ENCODE measurements at regions not wholly inside any gene's neighbourhood (a gene's known extent, or its start where the extent isn't known, plus 50 kb on each side); places are given as distances from the start of the nearest gene placed in this dataset.
A peak's percentile ranks its signal among the peaks of the same experiment; 100 is the strongest.

- BruUV-seq (replicated peaks) = no TSS peak
- H3K27ac Mint-ChIP-seq (ENCODE audit: unreplicated experiment) = no peak overlapping the region
- intact Hi-C loops (cut with micrococcal nuclease; ENCODE audit: unreplicated experiment) = no loop called here
- H3K36me3 Mint-ChIP-seq (ENCODE audit: insufficient read depth, unreplicated experiment) = no peaks in the 10 kb centered on the region
- CTCF ChIA-PET = no interaction called here
- H3K4me3 Mint-ChIP-seq (ENCODE audit: low read depth, unreplicated experiment) = peak overlapping the region; percentile 49
- H3K27me3 Mint-ChIP-seq (ENCODE audit: unreplicated experiment) = no peaks in the 10 kb centered on the region
- TF ChIP-seq CTCF (IDR thresholded peaks at IDR 0.05; ENCODE audit: unreplicated experiment) = no peak
- no peaks in the 10 kb centered on the region for H3K9me3 Mint-ChIP-seq (ENCODE audit: low read depth, unreplicated experiment)
- peak; percentile 2 for DNase-seq
- no peaks in the 10 kb centered on the region for H3K4me1 Mint-ChIP-seq (ENCODE audit: low read depth, unreplicated experiment)
These were observed 890.0 kb upstream of the FRG1 start for GRCh38 chr4:189050643-189051042.

- Mint-ChIP-seq H3K36me3 (ENCODE audit: insufficient read depth, unreplicated experiment) (no peaks in the 10 kb centered on the region), H3K4me3 (ENCODE audit: low read depth, unreplicated experiment) (no peak overlapping the region), H3K4me1 (ENCODE audit: low read depth, unreplicated experiment) (no peaks in the 10 kb centered on the region), H3K27ac (ENCODE audit: unreplicated experiment) (no peak overlapping the region), H3K9me3 (ENCODE audit: low read depth, unreplicated experiment) (no peaks in the 10 kb centered on the region), H3K27me3 (ENCODE audit: unreplicated experiment) (no peaks in the 10 kb centered on the region)
- DNase-seq = no peak
- BruUV-seq (replicated peaks) = no TSS peak
- no peak for TF ChIP-seq CTCF (IDR thresholded peaks at IDR 0.05; ENCODE audit: unreplicated experiment)
- intact Hi-C loops (cut with micrococcal nuclease; ENCODE audit: unreplicated experiment) = no loop called here
- CTCF ChIA-PET = no interaction called here
These were observed 887.1 kb upstream of the FRG1 start for GRCh38 chr4:189053621-189054020.

- Mint-ChIP-seq H3K4me1 (ENCODE audit: low read depth, unreplicated experiment) (no peaks in the 10 kb centered on the region), H3K36me3 (ENCODE audit: insufficient read depth, unreplicated experiment) (no peaks in the 10 kb centered on the region), H3K27ac (ENCODE audit: unreplicated experiment) (no peak overlapping the region), H3K9me3 (ENCODE audit: low read depth, unreplicated experiment) (no peaks in the 10 kb centered on the region), H3K4me3 (ENCODE audit: low read depth, unreplicated experiment) (no peak overlapping the region), H3K27me3 (ENCODE audit: unreplicated experiment) (no peaks in the 10 kb centered on the region)
- no peak for TF ChIP-seq CTCF (IDR thresholded peaks at IDR 0.05; ENCODE audit: unreplicated experiment)
- no peak for DNase-seq
- CTCF ChIA-PET = no interaction called here
- no TSS peak for BruUV-seq (replicated peaks)
- intact Hi-C loops (cut with micrococcal nuclease; ENCODE audit: unreplicated experiment) = no loop called here
These were observed 880.6 kb upstream of the FRG1 start for GRCh38 chr4:189060104-189060503.

GRCh38 chr4:189062047-189062820 lies 878.4 kb upstream of the FRG1 start:
- no peak overlapping the region for H3K27ac Mint-ChIP-seq (ENCODE audit: unreplicated experiment)
- CTCF ChIA-PET = no interaction called here
- no peak for TF ChIP-seq CTCF (IDR thresholded peaks at IDR 0.05; ENCODE audit: unreplicated experiment)
- BruUV-seq (replicated peaks) = no TSS peak
- H3K36me3 Mint-ChIP-seq (ENCODE audit: insufficient read depth, unreplicated experiment) = no peaks in the 10 kb centered on the region
- H3K4me1 Mint-ChIP-seq (ENCODE audit: low read depth, unreplicated experiment) = peaks cover 3% of the 10 kb centered on the region
- intact Hi-C loops (cut with micrococcal nuclease; ENCODE audit: unreplicated experiment) = no loop called here
- no peaks in the 10 kb centered on the region for H3K27me3 Mint-ChIP-seq (ENCODE audit: unreplicated experiment)
- H3K9me3 Mint-ChIP-seq (ENCODE audit: low read depth, unreplicated experiment) = no peaks in the 10 kb centered on the region
- no peak overlapping the region for H3K4me3 Mint-ChIP-seq (ENCODE audit: low read depth, unreplicated experiment)
- no peak for DNase-seq
